Medulla oblongata (tissue), 1 donor: ENCODE measurements at regions not wholly inside any gene's neighbourhood (a gene's known extent, or its start where the extent isn't known, plus 50 kb on each side); places are given as distances from the start of the nearest gene placed in this dataset.

Experiments
- DNase-seq: peaks from one replicate; pipeline ENCODE4 v3.0.0-alpha.2; 2015; ENCODE audit errors: extremely low spot score

- no peak for DNase-seq
These were observed 486.1 kb downstream of the KDM4C start for GRCh38 chr9:7243838-7244237.

- DNase-seq, result no peak
These were observed 484.4 kb downstream of the KDM4C start for GRCh38 chr9:7242126-7242525.

- DNase-seq, result no peak
These were observed 483.9 kb downstream of the KDM4C start for GRCh38 chr9:7241694-7242093.

- DNase-seq, result no peak
These were observed 483.0 kb downstream of the KDM4C start for GRCh38 chr9:7240569-7241311.

- DNase-seq, result no peak
These were observed 481.9 kb downstream of the KDM4C start for GRCh38 chr9:7239708-7240107.

- DNase-seq, result no peak
These were observed 480.5 kb downstream of the KDM4C start for GRCh38 chr9:7238247-7238637.

GRCh38 chr9:7237473-7238246, 479.9 kb downstream of the KDM4C start:
- no peak for DNase-seq

GRCh38 chr9:7236186-7236585, 478.4 kb downstream of the KDM4C start:
- DNase-seq, result no peak

- no peak for DNase-seq
These were observed 476.4 kb downstream of the KDM4C start for GRCh38 chr9:7234144-7234543.

- DNase-seq, result no peak
These were observed 471.8 kb downstream of the KDM4C start for GRCh38 chr9:7229571-7229970.

GRCh38 chr9:7228726-7229125, 471.0 kb downstream of the KDM4C start:
- DNase-seq, result no peak

- no peak for DNase-seq
These were observed 470.2 kb downstream of the KDM4C start for GRCh38 chr9:7227951-7228350.

- DNase-seq, result no peak
These were observed 468.4 kb downstream of the KDM4C start for GRCh38 chr9:7226007-7226640.
